ENCODE measurements at regions not wholly inside any gene's neighbourhood (a gene's known extent, or its start where the extent isn't known, plus 50 kb on each side); places are given as distances from the start of the nearest gene placed in this dataset.

DNA sequence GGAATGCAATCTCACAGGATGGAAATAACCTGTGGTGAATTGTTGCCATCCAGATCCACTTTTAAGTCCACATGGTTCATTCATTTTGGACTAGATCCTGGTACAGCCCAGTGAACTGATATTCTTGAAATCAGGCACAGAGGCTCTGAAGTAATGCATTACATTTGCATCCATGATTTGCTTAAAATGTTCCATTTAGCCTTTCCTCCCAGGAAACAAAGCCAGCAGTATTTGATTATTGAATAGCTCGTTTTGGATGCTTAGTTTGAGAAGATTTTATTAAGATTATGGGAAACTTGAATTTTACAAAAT is 995.8 kb upstream of the CDH2 start:
- TF ChIP-seq, protein P1, sequence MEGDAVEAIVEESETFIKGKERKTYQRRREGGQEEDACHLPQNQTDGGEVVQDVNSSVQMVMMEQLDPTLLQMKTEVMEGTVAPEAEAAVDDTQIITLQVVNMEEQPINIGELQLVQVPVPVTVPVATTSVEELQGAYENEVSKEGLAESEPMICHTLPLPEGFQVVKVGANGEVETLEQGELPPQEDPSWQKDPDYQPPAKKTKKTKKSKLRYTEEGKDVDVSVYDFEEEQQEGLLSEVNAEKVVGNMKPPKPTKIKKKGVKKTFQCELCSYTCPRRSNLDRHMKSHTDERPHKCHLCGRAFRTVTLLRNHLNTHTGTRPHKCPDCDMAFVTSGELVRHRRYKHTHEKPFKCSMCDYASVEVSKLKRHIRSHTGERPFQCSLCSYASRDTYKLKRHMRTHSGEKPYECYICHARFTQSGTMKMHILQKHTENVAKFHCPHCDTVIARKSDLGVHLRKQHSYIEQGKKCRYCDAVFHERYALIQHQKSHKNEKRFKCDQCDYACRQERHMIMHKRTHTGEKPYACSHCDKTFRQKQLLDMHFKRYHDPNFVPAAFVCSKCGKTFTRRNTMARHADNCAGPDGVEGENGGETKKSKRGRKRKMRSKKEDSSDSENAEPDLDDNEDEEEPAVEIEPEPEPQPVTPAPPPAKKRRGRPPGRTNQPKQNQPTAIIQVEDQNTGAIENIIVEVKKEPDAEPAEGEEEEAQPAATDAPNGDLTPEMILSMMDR (IDR thresholded peaks at IDR 0.05; ENCODE audit: poor library complexity) = no peak
- TF ChIP-seq EZH2 (IDR thresholded peaks at IDR 0.05; ENCODE audit: borderline replicate concordance) = no peak
- no peak for TF ChIP-seq EZH2phosphoT487 (IDR thresholded peaks at IDR 0.05; ENCODE audit: low read depth, severe bottlenecking, unreplicated experiment)

Measured in hepatocyte (in vitro differentiated cells).